ENCODE measurements at regions not wholly inside any gene's neighbourhood (a gene's known extent, or its start where the extent isn't known, plus 50 kb on each side); places are given as distances from the start of the nearest gene placed in this dataset.
A peak's percentile ranks its signal among the peaks of the same experiment; 100 is the strongest.

- Histone ChIP-seq H3K36me3 (no peaks in the 10 kb centered on the region), H3K9me3 (no peaks in the 10 kb centered on the region), H3K4me1 (peaks cover 13% of the 10 kb centered on the region), H3K27ac (peak overlapping the region; percentile 38), H3K27me3 (no peaks in the 10 kb centered on the region), H3K4me3 (no peak overlapping the region)
- WGBS: 36% methylated on average over 22 of the region's 28 CpGs
- DNase-seq (ENCODE audit: low spot score in 2 of 2): peak in 1 of 2 donors; percentile 62
- TF ChIP-seq EP300 (IDR thresholded peaks at IDR 0.05) (no peak), POLR2A (IDR thresholded peaks at IDR 0.05) (no peak), CTCF (IDR thresholded peaks at IDR 0.05) (peak in 1 of 2 donors; percentile 26), POLR2AphosphoS5 (IDR thresholded peaks at IDR 0.05) (no peak)
These were observed 438.7 kb upstream of the MYT1L start for GRCh38 chr2:2769481-2770431.

GRCh38 chr2:2768476-2768875 lies 437.4 kb upstream of the MYT1L start:
- Histone ChIP-seq H3K27ac (no peak overlapping the region), H3K9me3 (no peaks in the 10 kb centered on the region)

GRCh38 chr2:2767837-2768236 lies 436.8 kb upstream of the MYT1L start:
- Histone ChIP-seq H3K27me3 (no peaks in the 10 kb centered on the region), H3K9me3 (no peaks in the 10 kb centered on the region), H3K36me3 (no peaks in the 10 kb centered on the region), H3K27ac (no peak overlapping the region), H3K4me1 (peaks cover 30% of the 10 kb centered on the region), H3K4me3 (no peak overlapping the region)
- TF ChIP-seq EP300 (IDR thresholded peaks at IDR 0.05): no peak
- no peak for TF ChIP-seq POLR2AphosphoS5 (IDR thresholded peaks at IDR 0.05)
- no peak for TF ChIP-seq CTCF (IDR thresholded peaks at IDR 0.05)
- no peak for TF ChIP-seq POLR2A (IDR thresholded peaks at IDR 0.05)
- WGBS: 77% methylated on average over 8 of the region's 9 CpGs
- no peak for DNase-seq (ENCODE audit: low spot score in 2 of 2)

More at GRCh38 chr2:2768476-2768875, 437.4 kb upstream of the MYT1L start:
- H3K4me1 ChIP-seq: peaks cover 23% of the 10 kb centered on the region
- no peak overlapping the region for H3K4me3 ChIP-seq
- DNase-seq (ENCODE audit: low spot score in 2 of 2): peak in 1 of 2 donors; percentile 32
- no peaks in the 10 kb centered on the region for H3K36me3 ChIP-seq
- 93% methylated on average over 4 of the region's 6 CpGs for WGBS
- no peaks in the 10 kb centered on the region for H3K27me3 ChIP-seq
- TF ChIP-seq POLR2AphosphoS5 (IDR thresholded peaks at IDR 0.05) (no peak), POLR2A (IDR thresholded peaks at IDR 0.05) (no peak), EP300 (IDR thresholded peaks at IDR 0.05) (no peak), CTCF (IDR thresholded peaks at IDR 0.05) (no peak)

DNA sequence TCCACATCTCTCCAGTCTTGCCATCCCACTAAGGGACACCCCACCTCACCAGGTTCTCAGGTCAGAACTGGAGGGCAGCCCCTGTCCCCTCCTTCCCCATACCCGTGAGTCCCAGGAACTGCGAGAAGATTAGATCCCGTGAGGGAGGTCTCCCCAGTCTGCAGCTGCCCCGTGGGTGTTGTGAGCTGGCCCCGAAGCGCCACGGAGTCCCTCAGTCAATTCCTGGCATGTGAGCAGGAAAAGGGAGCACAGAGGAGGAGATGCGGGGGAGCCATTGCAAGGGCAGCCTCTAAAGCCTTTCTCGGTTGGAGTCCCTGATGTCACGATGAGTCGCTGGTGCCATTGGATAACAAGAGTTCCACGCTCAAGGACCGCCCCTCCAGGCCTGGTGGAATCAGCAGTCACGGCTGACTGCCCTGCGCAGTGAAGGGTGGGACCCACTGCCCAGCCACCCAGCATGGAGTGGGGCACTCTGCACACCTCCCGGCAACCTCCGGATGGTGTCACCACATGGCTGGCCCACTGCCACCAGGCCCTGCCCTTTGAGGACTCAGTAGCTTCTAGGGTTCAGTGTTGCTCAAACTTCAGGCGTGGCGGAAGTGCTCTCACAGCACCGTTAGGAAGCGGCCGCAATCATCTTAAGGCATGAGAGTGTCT lies 434.9 kb upstream of the MYT1L start:
- TF ChIP-seq CTCF (IDR thresholded peaks at IDR 0.05) (no peak), EP300 (IDR thresholded peaks at IDR 0.05) (no peak), POLR2AphosphoS5 (IDR thresholded peaks at IDR 0.05) (no peak), POLR2A (IDR thresholded peaks at IDR 0.05) (no peak)
- no peaks in the 10 kb centered on the region for H3K27me3 ChIP-seq
- 86% methylated on average over 15 of the region's 22 CpGs for WGBS
- peaks cover 31% of the 10 kb centered on the region for H3K4me1 ChIP-seq
- H3K9me3 ChIP-seq: no peaks in the 10 kb centered on the region
- H3K36me3 ChIP-seq: no peaks in the 10 kb centered on the region
- H3K4me3 ChIP-seq: no peak overlapping the region
- no peak overlapping the region for H3K27ac ChIP-seq
- peak; percentile 49 to 67 for DNase-seq (ENCODE audit: low spot score in 2 of 2)

Measured in suprapubic skin (tissue), 4 donors.